ENCODE measurements at regions not wholly inside any gene's neighbourhood (a gene's known extent, or its start where the extent isn't known, plus 50 kb on each side); places are given as distances from the start of the nearest gene placed in this dataset. TPM values are rescaled to one million over a fixed set of nuclear protein-coding genes. Genes with fewer than 3 reads are reported as not detected.

GRCh38 chr4:65737672-65738071, 67.4 kb upstream of the EPHA5 start:
- 32 to 41% (median 35%) methylated on average over 4 of the region's 4 CpGs for WGBS, 3 donors
- intact Hi-C loops (cut with DNase I), result no loop called here
- H3K27ac ChIP-seq, result no peak overlapping the region

GRCh38 chr4:65724973-65725372, 54.7 kb upstream of the EPHA5 start:
- DNase-seq, result no peak
- H3K9me3 ChIP-seq, result no peaks in the 10 kb centered on the region
- no peak overlapping the region for H3K4me3 ChIP-seq
- no peak overlapping the region for H3K27ac ChIP-seq
- H3K4me1 ChIP-seq (ENCODE audit: insufficient read depth), result no peaks in the 10 kb centered on the region
- 82 to 93% (median 88%) methylated on average over 5 of the region's 5 CpGs for WGBS, 3 donors
- H3K36me3 ChIP-seq, result no peaks in the 10 kb centered on the region
- TF ChIP-seq POLR2A (IDR thresholded peaks at IDR 0.05) (no peak), EP300 (IDR thresholded peaks at IDR 0.05) (no peak), CTCF (IDR thresholded peaks at IDR 0.05) (no peak)
- H3K27me3 ChIP-seq, result peaks cover 3% of the 10 kb centered on the region
- intact Hi-C loops (cut with DNase I), result no loop called here

More at GRCh38 chr4:65737672-65738071, 67.4 kb upstream of the EPHA5 start:
- Histone ChIP-seq H3K27me3 (no peaks in the 10 kb centered on the region), H3K36me3 (no peaks in the 10 kb centered on the region), H3K9me3 (no peaks in the 10 kb centered on the region), H3K4me3 (no peak overlapping the region), H3K4me1 (ENCODE audit: insufficient read depth) (no peaks in the 10 kb centered on the region)
- DNase-seq, result no peak
- no peak for TF ChIP-seq EP300 (IDR thresholded peaks at IDR 0.05)
- no peak for TF ChIP-seq POLR2A (IDR thresholded peaks at IDR 0.05)
- no peak for TF ChIP-seq CTCF (IDR thresholded peaks at IDR 0.05)

MicroRNA genes in the stretch of these regions (microRNA counts, 767-probe panel; counts per million panel counts)
- 530 counts per million, percentile 78 among the panel's probes with 10 or more counts for microRNA hsa-miR-1269a

Small RNA genes in the stretch of these regions (microRNA-seq; reads per million reads assigned to microRNA genes)
- gene MIR1269A, result 0 reads per million in 3 donors

Small RNA genes in the stretch of these regions (small RNA-seq; reads per million reads assigned to genes)
- gene MIR1269A (6.9 reads per million, percentile 82 among the genes with 10 or more reads in this experiment), gene RNU2-40P (not detected), gene RNU6-699P (not detected)

Measured in ovary (tissue), 7 donors.